Stimulated activated CD8-positive, alpha-beta memory T cell treated with anti-CD3 and anti-CD28 coated beads, Interleukin-15, amount 100 ng/mL, for 1 hour (primary cell): ENCODE measurements at regions not wholly inside any gene's neighbourhood (a gene's known extent, or its start where the extent isn't known, plus 50 kb on each side); places are given as distances from the start of the nearest gene placed in this dataset.
"Not testable (repeated sequence)": the region's sequence is repeated elsewhere in the genome, so short reads cannot be mapped to it uniquely, and the experiment has no call there.

Experiments used
- DNase-seq: peaks from one replicate; pipeline ENCODE4 v3.0.0-alpha.2; 2020; ENCODE audit warnings: low read depth

DNA sequence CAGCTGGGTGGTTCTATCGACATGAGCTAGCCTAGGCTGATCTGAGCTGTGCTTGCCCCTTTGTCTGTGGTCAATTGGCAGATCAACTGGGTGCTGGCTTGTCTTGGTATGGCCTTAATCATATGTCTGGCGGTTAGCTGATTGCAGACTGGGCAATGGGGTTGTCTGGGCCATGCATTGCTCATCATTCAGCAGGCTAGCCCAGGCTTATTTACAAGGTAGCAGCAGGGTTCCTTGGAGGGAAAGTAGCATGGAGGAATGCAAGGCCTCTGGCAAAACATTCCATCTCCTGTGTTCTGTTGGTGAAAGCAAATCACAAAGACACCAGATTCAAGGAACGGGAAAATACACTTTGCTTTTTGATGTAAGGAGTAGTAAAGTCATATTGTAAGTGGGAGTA, 84.0 kb upstream of the IVNS1ABP start:
- DNase-seq, result no peak

DNA sequence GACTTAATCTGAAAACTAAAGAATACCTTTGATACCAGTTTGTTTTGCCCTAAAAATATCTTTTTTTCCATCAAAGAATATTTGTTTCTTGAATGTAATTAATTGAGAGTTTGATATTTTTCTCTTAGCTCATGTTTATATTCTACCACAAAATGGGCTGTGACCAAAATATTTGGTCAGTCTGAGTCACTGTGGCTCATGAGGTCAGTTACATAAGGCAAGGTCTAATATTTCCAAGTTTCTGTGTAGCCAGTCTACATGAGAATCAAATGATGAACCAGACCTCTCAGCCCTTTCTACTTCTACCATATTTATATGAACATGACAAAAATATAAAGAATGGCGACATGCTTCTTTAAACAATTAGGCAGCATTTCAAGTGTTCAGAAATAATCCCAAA, 83.0 kb upstream of the IVNS1ABP start:
- DNase-seq, result no peak

DNA sequence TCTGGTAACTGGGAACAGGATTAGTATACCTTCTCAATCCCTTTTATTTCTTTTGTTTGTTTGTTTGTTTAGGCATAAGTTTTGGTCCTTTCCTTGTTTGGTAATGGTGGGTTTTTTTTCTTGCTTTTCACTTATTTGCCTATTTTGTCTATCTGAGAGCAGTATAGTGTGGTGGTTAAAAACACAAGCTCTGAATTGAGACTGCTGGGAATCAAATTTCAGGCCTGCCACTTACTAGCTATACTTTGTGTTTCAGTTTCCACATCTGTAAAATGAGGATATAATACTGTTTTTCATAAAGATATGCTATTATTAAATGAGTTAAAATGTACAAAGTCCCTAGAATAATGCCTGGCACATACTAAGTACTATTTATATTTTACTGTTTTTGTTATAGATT, 81.6 kb upstream of the IVNS1ABP start:
- DNase-seq, result no peak

DNA sequence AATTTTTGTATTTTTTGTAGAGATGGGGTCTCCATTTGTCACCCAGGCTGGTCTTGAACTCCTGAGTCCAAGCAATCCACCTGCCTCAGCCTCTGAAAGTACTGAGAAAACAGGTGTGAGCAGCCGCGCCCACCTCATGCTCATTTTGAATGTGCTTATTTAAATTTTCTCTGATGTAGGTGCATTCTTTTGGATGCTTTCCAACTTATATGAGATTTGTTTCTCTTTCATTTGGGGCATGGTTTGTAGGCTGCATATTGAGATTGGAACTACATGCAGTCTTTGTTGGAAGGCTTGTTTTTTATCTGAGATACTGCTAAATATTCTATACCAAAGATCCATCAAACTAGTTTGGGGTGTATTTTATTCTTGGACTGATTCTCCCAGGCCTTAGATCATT, 81.0 kb upstream of the IVNS1ABP start:
- DNase-seq, result no peak

DNA sequence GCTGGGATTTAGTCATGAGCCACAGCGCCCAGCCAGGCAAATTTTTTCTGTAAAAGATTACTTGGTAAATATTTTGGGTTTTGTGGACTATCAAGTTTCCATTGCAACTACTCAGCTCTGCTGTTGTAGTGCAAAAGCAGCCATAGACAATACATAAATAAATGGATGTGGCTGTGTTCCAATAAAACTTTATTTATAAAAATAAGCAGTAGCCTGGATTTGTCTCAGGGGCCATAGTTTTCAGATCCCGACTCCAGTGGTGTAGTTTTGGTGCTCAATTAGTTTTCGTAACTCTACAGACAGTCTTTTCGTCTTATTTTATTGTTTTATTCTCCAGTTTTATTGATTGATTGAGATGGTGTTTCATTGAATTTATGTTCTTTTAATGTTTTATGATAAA, 80.1 kb upstream of the IVNS1ABP start:
- DNase-seq, result no peak

DNA sequence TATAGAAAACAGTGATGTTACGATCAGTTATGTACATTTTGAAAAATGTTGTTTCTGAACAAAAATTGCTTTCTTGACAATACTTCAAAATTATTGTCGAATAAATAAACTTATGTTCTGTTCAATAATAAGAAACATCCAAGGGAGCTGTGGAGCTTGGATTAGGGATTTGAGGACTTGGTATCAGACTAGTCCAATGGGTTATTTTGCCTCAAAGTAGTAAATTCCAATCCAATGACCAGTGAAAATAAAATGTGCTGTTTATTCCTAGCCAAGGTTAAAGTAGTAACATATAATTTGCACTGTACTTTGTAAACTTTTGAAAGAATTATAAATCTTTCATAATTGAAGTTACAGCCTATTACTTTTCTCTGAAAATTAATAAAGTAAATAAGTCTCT, 79.1 kb upstream of the IVNS1ABP start:
- no peak for DNase-seq

DNA sequence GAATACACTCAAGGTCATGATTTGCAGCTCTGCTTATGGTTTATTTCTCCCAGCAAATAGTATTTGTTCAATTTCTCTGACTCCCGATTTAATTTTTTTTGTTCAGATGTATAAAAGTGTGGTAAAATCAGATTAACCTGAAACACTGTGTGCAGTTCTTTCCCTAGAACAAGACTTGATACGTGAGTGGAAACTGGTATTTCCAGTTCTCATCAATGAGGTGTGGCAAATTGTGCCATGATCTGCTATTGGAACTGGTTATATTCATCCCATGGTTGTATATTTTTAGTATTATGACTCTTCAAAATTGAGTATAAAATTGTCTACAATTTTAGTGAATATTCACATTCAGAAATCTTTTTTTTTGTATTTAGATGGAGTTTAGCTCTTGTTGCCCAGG, 76.8 kb upstream of the IVNS1ABP start:
- no peak for DNase-seq

DNA sequence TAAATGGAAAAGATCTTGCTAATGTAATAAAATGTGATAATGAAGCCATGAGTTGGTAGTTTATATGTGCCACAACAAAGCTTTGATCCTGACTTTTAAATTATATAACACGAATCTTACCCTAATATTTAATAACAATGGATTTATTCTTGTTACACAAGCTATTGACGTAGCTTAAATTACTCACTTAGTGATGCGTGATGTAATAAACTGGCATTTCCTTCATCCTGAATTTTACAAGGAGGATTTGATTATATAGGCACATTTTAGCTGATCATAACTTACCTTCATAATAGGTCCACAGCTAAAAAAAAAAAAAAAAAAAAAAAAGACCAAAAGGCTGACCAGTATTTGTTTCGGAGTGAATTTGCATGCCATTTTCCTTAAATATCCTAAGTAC, 76.2 kb upstream of the IVNS1ABP start:
- DNase-seq, result no peak

DNA sequence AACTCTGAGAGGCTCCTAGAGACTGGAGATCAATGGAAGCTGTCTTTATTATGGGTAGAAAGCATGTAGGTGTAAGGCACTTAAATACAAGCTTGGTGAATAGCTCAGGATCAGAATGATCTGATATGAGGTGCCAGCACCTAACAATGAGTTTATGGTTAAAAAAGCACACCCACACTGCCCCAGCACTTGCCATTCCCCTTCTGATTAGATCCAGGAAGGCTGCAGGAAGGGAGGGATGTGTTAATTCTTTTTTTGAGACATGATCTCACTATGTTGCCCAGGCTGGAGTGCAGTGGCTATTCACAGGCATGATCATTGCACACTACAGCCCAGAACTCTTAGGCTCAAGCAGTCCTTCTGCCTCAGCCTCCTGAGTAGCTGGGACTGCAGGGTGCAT, 71.8 kb upstream of the IVNS1ABP start:
- no peak for DNase-seq

DNA sequence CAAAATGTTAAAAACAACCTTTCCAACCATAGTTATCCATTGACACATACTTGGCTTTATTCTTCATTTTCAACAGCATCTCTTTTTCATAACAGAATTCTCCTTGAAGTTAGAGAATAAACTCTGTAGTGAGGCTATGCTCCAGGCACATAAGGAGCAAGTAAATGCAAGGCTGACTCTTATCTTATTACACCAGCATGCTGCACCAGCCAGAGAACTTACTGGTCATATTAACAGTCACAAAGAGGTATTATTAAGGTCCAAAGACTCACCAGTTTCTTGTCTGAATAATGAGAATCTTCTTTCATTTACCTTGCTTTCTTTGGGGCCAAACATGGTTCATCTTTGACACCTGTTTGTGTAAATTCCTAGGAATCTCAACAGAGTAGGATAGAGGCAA, 71.3 kb upstream of the IVNS1ABP start:
- no peak for DNase-seq

DNA sequence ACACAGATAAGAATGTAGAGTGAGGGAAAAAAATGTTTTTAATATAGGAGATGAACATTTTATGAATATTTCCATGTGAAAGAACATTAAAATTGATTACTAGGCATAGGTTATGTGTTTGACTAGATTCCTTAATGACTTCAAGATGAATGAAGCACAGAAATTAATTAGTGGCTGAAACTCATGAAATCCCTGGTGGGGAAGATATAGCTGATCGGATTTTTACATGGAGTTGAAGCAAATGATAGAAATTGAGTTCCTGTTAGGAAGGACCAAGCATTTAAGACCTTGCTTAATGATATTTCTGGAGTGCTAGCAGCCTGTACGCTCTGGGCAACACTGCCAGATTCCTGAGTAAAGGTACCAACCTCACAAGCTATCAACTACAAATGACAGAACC, 68.9 kb upstream of the IVNS1ABP start:
- no peak for DNase-seq

DNA sequence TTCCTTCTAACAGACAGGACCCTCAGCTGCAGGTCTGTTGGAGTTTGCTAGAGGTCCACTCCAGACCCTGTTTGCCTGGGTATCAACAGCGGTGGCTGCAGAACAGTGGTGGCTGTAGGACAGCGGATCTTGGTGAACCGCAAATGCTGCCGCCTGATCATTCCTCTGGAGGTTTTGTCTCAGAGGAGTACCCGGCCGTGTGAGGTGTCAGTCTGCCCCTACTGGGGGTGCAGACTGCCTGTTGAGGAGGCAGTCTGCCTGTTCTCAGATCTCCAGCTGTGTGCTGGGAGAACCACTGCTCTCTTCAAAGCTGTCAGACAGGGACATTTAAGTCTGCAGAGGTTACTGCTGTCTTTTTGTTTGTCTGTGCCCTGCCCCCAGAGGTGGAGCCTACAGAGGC, 66.8 kb upstream of the IVNS1ABP start:
- DNase-seq, result not testable (repeated sequence)

DNA sequence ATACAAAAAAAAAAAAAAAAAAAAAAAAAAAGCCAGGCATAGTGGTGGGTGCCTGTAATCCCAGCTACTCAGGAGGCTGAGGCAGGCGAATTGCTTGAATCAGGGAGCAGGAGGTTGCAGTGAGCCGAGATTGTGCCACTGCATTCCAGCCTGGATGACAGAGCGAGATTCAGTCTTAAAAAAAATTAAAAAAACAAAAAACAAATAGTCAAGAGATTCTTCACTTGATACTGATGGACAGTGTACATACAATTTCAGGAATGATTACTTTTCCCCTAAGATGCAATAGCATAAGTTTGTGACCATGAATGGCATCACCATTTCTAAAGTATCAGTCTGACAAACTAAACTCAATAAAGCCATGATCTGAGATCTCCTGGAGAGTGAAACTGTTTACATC, 60.8 kb upstream of the IVNS1ABP start:
- no peak for DNase-seq

DNA sequence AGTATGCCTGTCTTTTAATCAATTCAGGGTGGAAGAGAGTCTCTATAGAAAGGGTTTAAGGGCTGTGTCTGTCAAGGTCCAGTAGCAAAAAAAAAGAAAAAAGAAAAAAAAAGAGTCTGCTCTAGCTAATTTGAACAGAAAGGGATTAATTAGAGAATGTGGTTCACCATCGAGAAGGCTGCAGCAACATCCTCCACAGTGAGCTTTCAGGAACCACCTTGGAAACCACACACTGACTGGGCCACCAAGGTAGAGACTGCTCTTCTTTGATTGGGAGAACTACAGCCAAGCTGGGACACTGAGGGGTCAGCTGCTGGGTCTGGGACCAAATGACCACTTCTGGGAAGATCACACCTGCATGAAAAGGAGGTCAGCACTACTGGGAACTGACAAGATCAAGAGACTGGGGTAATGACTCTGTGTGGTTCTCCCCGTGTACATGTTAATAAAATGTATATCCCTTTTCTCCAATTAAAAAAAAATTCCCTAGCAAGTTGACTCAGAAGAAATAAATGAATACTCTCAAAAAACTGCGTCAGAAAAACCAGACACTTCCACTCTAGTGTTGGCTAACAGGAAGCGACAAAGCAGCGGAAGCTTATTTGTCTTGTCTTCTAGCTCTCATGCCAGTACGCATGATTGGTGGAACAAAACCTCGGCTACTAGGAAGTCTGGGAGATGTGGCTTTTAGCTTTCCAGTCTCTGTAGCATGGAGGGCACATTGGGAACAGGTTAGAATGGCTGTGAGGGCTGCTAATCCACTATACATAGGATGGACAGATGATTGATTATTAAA, 60.0 kb upstream of the IVNS1ABP start:
- no peak for DNase-seq

DNA sequence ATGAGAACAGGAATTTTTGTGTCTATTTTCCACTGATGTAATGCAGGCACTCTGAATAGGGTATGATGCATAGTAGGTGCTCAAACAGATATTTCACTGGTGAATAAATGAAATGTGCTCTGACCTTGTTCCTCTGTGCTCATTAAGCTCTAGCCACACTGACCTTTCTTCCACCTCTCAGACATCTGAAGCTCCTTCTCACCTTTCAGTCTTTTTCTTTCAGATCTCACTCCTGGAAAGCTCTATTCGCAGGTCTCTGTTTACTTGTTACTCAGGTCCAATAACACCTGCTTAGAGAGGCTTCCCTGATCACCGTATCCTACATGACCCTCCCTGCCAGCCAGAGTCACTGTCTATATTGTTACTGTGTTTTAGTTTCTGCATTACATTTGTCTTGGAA, 59.2 kb upstream of the IVNS1ABP start:
- no peak for DNase-seq

DNA sequence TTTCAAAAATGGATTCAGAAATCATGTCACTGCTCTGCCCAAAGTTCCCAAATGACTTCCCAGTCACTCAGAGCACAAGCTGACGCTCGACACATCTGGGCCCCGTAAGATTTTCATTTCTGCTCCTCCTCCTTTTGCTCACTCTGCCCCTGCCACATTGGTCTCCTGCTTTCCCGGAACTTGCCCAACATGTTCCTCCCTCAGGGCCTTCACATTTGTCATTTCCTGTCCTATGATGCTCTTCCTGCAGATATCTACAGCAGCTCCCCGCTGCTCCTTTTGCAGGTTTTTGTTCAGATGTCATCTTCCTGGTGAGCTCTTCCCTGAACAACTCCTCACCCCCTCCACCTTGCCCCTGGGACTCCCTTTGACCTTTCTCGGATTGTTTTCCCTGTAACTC, 58.5 kb upstream of the IVNS1ABP start:
- no peak for DNase-seq

DNA sequence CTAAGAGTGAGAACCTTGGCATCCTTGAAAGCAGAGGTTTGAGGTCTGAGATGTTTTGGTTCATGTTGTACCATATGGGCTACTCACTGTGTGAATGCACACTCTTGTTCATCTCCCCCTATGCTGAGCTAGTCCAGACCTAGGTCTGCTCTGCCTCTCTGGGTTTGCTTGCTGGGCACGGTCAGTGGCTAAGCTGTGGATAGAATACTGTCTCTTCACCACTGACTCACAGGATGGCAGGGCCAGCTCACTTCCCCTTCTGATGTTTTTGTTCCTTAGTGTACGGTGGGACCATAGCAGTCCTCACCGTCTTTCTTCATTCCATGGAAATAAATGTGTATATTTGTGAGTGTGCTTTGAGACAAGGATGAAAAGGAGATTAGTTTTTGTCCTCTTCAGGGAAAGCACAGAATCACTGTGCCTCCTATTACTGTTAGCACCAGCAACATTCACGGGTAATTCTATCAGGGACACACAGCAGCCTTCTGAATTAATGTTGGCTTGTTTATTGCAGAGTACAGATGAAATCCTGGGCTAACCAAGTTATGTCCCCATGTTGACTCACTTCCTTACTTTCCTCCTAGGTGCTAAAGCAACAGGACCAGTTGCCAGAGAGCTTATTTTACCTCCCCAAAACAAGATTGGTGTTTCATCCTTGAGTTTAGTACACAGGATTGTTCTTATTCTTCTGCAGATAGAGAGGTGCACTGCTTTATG, 56.9 kb upstream of the IVNS1ABP start:
- DNase-seq, result no peak

DNA sequence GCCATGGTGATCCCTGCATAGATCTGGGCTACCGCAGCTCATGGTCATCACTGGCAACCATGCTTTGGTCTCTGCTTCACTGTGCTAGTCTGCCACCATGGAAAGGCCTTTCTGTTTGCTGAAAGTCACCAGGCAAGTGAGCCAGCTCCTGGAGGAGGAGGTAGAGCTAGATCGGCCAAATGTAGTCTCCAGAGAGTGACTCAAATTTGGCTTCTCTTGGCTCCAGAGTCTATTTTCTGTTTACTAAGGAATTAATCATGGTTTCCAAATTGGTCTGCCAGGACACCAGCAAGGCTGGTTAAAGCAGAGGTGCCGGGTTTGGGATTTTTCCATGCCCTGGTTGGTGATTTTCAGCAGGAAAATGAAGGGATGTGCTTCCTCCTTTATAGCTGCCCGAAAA, 52.7 kb upstream of the IVNS1ABP start:
- no peak for DNase-seq

DNA sequence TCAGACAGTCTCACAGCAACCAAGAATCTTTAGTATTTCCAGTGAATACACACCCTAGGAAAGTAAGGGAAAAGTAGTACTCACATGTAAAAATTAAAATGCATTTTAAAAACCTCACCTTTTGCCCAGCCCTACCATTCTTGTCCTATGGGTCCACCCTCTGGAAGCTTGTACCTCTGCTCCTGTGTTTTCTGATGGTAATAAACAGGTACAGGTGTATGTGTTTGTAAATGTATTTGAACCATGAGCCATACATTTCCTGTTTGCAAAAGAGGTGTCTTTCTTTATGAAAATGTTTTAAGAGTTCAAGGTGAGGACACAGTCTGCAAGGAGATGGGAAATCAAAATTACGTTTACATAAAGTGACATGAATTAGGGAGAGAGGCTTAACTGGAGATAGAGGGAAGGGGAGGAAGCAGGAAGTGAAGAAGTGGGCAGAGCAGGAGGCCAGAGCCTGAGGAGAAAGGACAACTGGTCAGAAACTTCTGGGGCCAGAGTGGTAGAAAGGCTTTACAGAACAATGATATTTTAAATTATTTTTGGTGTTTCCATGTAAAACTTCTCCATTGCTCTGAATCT, 52.0 kb upstream of the IVNS1ABP start:
- DNase-seq, result no peak

DNA sequence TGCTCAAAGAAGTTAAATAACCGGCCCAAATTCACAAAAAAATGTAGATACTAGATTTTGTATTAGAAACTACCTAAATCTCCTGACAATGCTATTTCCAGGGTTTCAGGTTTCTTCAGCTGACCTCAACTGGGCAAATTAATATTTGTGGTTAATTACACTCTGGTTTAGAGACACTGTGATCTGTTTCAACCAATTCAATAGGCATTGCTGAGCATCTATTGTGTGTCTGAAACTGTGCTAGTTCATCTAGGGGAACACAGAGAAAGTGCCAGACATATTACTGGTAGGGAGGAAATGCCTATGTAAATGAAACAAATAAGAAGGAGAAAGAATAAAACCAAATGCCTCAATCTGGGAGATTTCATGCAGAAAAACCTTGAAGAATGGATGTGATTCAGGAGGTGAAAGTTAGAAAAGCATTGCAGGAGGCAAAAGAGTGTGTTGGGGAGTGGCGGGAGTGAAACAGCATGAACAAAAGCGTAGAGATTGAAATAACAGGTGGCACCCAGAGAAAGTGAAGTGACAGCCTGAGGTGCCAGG, 51.3 kb upstream of the IVNS1ABP start:
- DNase-seq, result no peak

DNA sequence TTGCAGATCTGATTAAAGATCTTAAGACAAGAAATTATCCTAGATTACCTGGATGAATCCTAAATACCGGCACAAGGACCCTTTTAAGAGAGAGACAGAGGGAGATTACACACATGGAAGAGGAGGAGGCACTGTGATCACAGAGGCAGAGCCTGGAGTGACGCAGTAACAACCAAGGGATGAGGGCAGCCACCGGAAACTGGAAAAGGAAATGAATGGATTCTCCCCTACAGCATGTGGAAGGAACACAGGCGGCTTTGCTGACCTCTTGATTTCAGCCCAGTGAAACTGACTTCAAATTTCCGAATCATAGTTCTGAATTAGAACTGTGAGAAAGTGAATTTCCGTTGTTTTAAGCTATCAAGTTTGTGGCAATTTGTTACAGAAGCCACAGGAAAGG, 50.2 kb upstream of the IVNS1ABP start:
- no peak for DNase-seq
